GM04503 (cell line): ENCODE measurements at regions not wholly inside any gene's neighbourhood (a gene's known extent, or its start where the extent isn't known, plus 50 kb on each side); places are given as distances from the start of the nearest gene placed in this dataset.

ENCODE experiments used
- DNase-seq: peaks from one replicate; pipeline ENCODE4 v3.0.0-alpha.2; 2012; ENCODE audit warnings: low read depth

GRCh38 chr16:86325360-86325759 is 185.0 kb upstream of the FOXF1 start:
- no peak for DNase-seq

DNA sequence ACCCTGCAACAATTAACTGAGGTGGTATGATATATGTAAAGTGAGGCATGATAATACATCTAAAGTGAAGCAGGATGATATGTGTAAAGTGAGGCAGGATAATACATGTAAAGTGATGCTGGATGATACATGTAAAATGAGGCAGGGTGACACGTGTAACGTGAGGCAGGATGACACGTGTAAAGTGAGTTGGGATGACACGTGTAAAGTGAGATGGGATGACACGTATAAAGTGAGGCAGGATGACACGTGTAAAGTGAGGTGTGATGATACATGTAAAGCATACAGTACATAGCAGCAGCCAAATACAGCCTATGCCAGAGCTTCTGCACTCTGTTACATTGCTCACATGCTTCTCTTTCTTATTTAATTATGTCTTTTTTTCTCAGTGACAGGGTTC is 184.4 kb upstream of the FOXF1 start:
- DNase-seq, result no peak

GRCh38 chr16:86327321-86327720 is 183.0 kb upstream of the FOXF1 start:
- DNase-seq, result no peak

- no peak for DNase-seq
Observed at GRCh38 chr16:86330906-86331305, 179.4 kb upstream of the FOXF1 start.

DNA sequence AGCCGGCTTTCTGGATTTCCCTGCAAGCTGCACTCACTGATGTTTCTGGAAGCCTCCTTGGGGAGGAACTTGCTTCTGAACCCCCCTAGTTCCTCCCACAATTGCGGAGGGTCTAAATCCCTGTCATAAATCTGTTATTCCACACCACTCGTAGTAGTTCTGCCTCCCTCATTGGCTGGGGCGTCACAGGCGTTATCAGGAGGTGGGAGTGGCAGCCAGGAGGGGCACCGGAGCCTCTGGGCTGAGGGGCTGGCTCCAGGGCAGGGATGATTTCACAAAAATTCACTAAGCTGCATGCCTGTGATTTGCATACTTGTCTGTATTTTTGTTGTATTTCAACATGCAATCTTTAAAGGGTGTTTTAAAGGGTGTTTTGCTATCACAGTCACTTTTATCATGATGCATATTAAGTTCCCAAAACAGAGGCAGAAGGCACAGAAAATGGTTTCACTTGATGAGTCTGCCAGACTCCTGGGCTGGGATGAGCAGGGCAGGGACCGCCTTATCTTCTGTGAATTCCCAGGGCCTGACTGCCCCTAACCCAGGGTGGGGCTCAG is 176.2 kb upstream of the FOXF1 start:
- DNase-seq, result no peak

DNA sequence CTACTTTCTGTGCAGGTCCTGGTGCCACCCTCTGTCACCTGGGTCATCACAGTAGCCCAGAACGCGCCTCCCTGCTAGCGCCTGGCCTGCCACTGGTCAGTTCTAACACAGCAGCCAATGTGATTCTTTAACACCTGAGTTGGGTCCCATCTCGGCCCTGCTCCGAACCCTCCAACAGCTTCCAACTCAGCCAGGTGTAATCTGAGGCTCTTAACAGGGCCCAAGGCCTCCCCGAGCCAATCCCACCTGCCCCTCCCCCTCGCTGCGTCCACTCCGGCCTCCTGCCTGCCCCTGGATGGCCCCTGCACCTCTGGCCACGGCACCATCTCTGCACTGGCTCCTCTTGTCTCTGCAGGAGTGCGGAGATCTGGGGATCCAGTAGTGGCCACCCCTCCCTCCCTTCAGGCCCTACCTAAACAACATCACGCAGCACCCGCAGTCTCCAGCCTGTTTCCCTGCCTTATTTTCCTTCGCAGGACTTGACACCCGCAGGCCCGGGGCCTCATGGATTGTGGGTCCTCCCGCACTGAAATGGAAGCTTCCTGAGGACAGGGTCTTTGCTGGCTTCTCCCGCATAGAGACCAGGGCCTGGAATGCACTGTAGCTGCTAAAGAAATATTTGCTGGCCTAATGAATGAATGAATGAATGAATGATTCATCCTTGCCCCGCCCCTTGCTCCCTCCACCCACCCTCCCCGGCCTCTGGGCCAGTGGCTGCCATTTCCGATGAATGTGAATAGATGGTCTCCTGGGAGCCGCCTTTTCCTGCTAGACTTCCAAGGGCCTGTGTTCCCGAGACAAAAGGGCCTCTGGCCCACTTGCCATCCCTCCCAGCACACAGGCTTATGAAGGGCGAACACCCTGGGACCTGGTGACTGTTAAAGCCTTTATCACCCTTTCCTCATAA is 174.8 kb upstream of the FOXF1 start:
- DNase-seq, result no peak

DNA sequence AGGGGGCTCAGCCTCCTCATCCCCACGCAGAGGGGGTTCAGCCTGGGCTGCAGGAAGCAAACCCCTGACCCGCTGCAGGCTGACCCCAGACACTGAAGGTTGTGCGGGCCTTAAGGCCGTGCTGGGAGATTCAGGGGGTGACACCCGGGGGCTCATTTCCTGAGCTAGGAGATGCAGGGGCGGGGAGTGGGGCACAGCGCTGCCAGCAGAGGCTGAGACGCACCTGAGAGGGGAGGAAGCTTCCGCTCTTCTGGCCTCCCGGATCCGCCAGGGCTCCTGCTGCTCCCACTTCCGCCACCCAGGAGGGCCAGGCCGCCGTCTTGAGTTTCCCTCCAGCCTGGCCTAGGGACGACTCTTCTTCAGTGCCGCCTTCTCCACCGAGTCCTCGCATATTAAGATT is 173.2 kb upstream of the FOXF1 start:
- no peak for DNase-seq

DNA sequence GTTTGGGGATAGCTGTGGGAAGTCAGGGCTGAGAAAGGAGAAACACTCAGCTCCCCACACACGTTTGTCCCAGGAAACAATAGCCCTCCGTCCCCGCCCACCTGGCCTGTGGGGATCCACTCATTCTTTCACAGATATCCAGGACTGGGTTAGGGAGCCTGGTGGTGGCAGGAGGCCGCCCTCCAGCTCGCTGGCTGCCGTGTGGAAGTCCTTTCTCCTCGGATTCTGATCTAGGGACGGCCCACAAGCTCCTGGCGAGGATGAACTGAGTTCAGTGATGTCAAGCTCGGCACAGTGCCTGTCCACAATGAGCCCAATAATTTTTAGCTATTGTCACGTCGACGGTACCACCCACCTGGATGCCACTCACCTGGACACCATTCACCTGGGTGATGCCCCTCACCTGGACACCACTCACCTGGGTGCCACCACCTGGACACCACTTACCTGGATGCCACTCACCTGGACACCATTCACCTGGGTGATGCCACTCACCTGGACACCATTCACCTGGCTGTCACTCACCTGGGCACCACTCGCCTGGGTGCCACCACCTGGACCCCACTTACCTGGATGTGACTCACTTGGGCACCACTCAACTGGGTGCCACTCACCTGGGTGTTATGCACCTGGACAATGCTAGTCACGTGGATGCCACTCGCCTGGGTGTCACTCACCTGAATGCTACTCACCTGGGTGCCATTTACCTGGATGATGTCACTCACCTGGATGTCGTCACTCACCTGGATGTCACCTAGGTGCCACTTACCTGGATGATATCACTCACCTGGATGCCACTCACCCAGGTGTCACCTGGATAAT is 172.5 kb upstream of the FOXF1 start:
- DNase-seq, result no peak

- no peak for DNase-seq
Observed at GRCh38 chr16:86338403-86339115, 171.8 kb upstream of the FOXF1 start.

DNA sequence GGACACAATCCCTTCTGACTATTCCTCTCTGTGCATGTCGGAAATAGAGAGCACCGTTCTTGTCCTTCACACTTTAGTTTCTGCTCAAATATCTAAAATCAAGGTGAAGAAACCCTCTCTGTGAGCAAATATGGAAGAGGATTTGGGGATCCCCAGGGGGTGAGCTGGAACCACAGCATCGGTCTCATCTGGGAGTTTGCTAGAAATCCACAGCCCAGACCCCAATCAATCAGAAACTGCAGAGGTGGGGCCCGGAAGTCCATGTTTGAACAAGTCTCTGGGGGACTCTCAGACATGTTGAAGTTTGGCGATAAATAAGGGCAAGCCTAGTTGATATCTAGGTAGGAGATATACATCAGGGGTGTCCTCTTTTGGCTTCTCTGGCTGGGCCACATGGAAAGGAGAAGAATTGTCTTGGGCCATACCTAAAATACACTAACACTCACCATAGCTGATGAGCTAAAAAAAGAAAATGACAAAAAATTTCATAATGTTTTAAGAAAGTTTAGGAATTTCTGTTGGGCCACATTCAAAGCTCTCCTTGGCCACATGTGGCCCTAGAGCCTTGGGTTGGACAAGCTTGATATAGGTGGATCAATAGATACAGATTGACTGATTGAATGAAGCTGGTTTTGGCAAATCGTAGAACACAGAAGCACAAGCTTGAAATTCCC is 168.0 kb upstream of the FOXF1 start:
- no peak for DNase-seq

- DNase-seq, result no peak
Observed at GRCh38 chr16:86343027-86343795, 167.1 kb upstream of the FOXF1 start.

DNA sequence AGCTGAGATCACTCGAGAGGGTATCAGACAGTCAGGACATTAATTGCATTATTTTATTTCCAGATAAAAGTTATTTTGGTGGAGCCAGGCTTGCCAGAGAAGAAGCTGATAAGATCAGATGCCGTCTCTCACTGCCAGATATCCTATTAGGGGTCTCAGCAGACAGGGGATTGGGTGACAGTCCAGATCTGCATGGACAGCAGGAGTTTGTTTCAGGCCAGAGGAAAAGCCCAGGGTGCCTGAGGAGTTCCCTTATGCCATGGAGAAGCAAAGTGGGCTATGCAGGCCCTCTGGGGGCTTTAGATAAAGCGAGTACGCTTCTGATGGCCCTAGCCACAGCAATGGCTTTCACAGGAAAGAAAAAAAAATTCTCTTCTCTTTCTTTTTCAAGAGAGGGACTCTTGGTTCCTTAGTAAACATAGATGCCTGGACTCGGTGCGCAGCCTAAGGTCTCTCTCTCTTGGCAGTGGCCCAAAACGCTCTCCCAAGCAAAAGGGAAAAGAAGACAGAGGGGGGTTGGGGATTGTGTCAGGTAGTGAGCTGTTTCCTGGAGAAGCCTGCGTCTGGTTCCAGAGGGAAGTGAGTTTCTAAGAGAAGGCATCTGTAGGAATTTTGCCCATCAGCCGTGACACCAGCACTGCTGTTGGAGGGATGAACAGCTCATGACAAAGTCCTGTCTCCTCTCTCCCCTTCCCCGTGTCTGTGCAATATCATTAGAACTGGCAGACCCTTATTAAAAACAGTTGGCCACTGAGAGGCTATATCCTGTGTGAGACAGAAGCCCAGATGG is 166.3 kb upstream of the FOXF1 start:
- no peak for DNase-seq

- no peak for DNase-seq
Observed at GRCh38 chr16:86344586-86344871, 165.8 kb upstream of the FOXF1 start.

DNA sequence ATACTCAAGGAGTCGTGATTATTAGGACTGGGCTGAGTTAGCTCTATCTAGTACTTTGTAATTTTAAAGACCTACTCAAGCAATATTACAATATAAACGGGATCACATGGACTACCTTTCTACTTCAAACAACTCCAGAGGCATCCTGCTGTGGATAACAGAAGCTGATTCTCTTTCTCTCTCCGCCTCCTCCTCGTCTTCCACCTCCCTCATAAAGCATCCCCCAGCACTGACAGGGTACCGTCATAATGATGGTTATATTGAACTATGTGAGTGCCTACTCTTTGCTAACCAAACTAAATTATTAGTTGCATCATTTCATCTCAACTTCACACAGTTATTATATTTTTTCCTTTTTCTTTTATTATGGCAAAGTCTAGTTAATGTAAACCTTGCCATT is 165.4 kb upstream of the FOXF1 start:
- DNase-seq, result no peak

DNA sequence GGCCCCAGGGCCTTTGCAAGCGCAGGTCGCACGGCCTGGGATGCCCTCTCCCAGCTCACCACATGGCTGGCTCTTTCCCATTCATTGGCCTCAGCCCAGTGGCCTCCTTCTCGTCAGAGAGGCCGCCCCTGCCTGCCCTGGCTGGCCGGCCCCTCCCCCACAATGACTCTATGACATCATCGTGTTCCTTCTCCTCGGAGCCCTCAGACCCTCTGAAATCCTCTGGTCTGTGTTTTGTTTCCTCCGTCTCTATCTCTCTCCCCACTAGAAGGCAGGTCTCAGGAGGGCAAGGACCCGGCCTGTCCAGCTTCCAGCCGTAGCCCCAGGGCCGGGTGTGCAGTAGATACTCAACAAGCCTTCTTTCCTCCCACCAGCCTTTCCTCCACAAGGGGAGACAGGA is 164.8 kb upstream of the FOXF1 start:
- no peak for DNase-seq

DNA sequence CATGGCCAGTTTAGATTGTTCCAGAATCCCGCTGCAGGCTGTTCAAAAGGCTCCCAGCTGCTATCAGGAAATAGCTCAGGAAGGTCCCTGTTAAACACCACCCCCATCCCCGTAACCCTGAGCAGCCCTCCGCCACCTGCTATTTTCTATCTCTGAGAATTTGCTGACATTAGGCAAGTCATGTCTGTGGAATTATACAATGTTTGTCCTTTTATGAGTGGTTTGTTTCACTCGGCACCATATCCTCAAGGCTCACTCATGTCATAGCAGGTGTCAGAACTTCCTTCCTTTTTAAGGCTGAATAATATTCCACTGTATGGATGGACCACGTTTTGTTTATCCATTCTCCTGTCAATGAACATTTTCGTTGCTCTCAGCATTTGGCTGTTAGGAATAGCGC is 164.3 kb upstream of the FOXF1 start:
- no peak for DNase-seq

DNA sequence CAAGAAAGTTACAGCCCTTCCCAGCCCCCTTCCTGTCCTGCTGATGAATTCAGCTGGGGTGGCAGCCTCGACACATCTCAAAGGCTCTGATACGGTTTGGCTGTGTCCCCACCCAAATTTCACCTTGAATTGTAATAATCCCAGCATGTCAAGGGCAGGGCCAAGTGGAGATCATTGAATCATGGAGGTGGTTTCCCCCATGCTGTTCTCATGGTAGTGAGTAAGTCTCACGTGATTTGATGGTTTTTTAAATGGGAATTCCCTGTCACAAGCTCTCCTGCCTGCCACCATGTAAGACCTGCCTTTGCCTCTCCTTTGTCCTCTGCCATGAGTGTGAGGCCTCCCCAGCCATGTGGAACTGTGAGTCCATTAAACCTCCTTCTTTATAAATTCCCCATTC is 163.2 kb upstream of the FOXF1 start:
- no peak for DNase-seq

- no peak for DNase-seq
Observed at GRCh38 chr16:86347916-86348555, 162.3 kb upstream of the FOXF1 start.

- DNase-seq, result no peak
Observed at GRCh38 chr16:86349338-86349900, 160.9 kb upstream of the FOXF1 start.

- DNase-seq, result no peak
Observed at GRCh38 chr16:86350289-86350688, 160.0 kb upstream of the FOXF1 start.
